Activated naive CD4-positive, alpha-beta T cell treated with anti-CD3 and anti-CD28 coated beads for 36 hours (primary cell): ENCODE measurements at regions not wholly inside any gene's neighbourhood (a gene's known extent, or its start where the extent isn't known, plus 50 kb on each side); places are given as distances from the start of the nearest gene placed in this dataset.

ENCODE experiments used
- CTCF ChIA-PET: fragments of 350-600 bp; sonication (Branson Sonifier 250); formaldehyde crosslinking; loops from one replicate; lab custom pipeline; 2021; ENCODE audit warnings: antibody characterized with exemption; lab: Charles Lee
- DNase-seq: peaks from one replicate; pipeline ENCODE4 v3.0.0-alpha.2; 2020
- H3K27ac Mint-ChIP-seq: one replicate; pipeline ENCODE4 v1.8.0; 2021; ENCODE audit warnings: mild to moderate bottlenecking, mixed read lengths
- H3K27me3 Mint-ChIP-seq: one replicate; pipeline ENCODE4 v1.8.0; 2021; ENCODE audit warnings: low read depth, mixed read lengths
- H3K36me3 Mint-ChIP-seq: one replicate; pipeline ENCODE4 v1.8.0; 2021; ENCODE audit warnings: low read depth, mixed read lengths
- H3K4me1 Mint-ChIP-seq: one replicate; pipeline ENCODE4 v1.8.0; 2021; ENCODE audit warnings: low read depth, mixed read lengths
- H3K4me3 Mint-ChIP-seq: one replicate; pipeline ENCODE4 v1.8.0; 2021; ENCODE audit warnings: mild to moderate bottlenecking, moderate library complexity, mixed read lengths
- H3K9me3 Mint-ChIP-seq: one replicate; pipeline ENCODE4 v1.8.0; 2021; ENCODE audit warnings: mixed read lengths
- intact Hi-C: fragments of 100-400 bp; cut with micrococcal nuclease; formaldehyde crosslinking; loops from one replicate; pipeline ENCODE4 v1.15.1; 2023

- CTCF ChIA-PET = interaction anchor here (0.6 kb wide), 1 partner anchor 300 kb away, joined by 3 read pairs; no protein-coding TSS in a partner anchor
- intact Hi-C loops = no loop called here
- DNase-seq = no peak
- H3K27me3 Mint-ChIP-seq = no peaks in the 10 kb centered on the region
- no peaks in the 10 kb centered on the region for H3K36me3 Mint-ChIP-seq
- H3K4me3 Mint-ChIP-seq = no peak overlapping the region
- no peaks in the 10 kb centered on the region for H3K9me3 Mint-ChIP-seq
- H3K27ac Mint-ChIP-seq = no peak overlapping the region
- no peaks in the 10 kb centered on the region for H3K4me1 Mint-ChIP-seq
These were observed 282.8 kb upstream of the SALL3 start for GRCh38 chr18:78696698-78697435.

GRCh38 chr18:78697446-78697845 lies 282.2 kb upstream of the SALL3 start:
- no peak overlapping the region for H3K4me3 Mint-ChIP-seq
- no peak overlapping the region for H3K27ac Mint-ChIP-seq
- no peaks in the 10 kb centered on the region for H3K4me1 Mint-ChIP-seq
- CTCF ChIA-PET = interaction anchor here (0.6 kb wide), 1 partner anchor 174 kb away, joined by 5 read pairs; no protein-coding TSS in a partner anchor
- no peaks in the 10 kb centered on the region for H3K36me3 Mint-ChIP-seq
- intact Hi-C loops = no loop called here
- no peak for DNase-seq
- no peaks in the 10 kb centered on the region for H3K27me3 Mint-ChIP-seq
- no peaks in the 10 kb centered on the region for H3K9me3 Mint-ChIP-seq

- H3K4me3 Mint-ChIP-seq = no peak overlapping the region
- no peaks in the 10 kb centered on the region for H3K36me3 Mint-ChIP-seq
- CTCF ChIA-PET = no interaction called here
- DNase-seq = no peak
- no peaks in the 10 kb centered on the region for H3K4me1 Mint-ChIP-seq
- H3K27me3 Mint-ChIP-seq = no peaks in the 10 kb centered on the region
- no peaks in the 10 kb centered on the region for H3K9me3 Mint-ChIP-seq
- H3K27ac Mint-ChIP-seq = no peak overlapping the region
- intact Hi-C loops = no loop called here
These were observed 280.7 kb upstream of the SALL3 start for GRCh38 chr18:78698914-78699313.

- H3K4me1 Mint-ChIP-seq = no peaks in the 10 kb centered on the region
- CTCF ChIA-PET = no interaction called here
- no peaks in the 10 kb centered on the region for H3K9me3 Mint-ChIP-seq
- H3K27me3 Mint-ChIP-seq = no peaks in the 10 kb centered on the region
- H3K36me3 Mint-ChIP-seq = no peaks in the 10 kb centered on the region
- DNase-seq = no peak
- intact Hi-C loops = no loop called here
- no peak overlapping the region for H3K27ac Mint-ChIP-seq
- no peak overlapping the region for H3K4me3 Mint-ChIP-seq
These were observed 280.1 kb upstream of the SALL3 start for GRCh38 chr18:78699499-78699898.

- H3K36me3 Mint-ChIP-seq = no peaks in the 10 kb centered on the region
- H3K4me3 Mint-ChIP-seq = no peak overlapping the region
- no peak for DNase-seq
- H3K9me3 Mint-ChIP-seq = no peaks in the 10 kb centered on the region
- H3K4me1 Mint-ChIP-seq = no peaks in the 10 kb centered on the region
- intact Hi-C loops = no loop called here
- no peak overlapping the region for H3K27ac Mint-ChIP-seq
- CTCF ChIA-PET = no interaction called here
- no peaks in the 10 kb centered on the region for H3K27me3 Mint-ChIP-seq
These were observed 277.7 kb upstream of the SALL3 start for GRCh38 chr18:78701771-78702396.

GRCh38 chr18:78703291-78703690 lies 276.3 kb upstream of the SALL3 start:
- H3K4me1 Mint-ChIP-seq = no peaks in the 10 kb centered on the region
- no peak for DNase-seq
- no peaks in the 10 kb centered on the region for H3K27me3 Mint-ChIP-seq
- H3K27ac Mint-ChIP-seq = no peak overlapping the region
- CTCF ChIA-PET = no interaction called here
- H3K36me3 Mint-ChIP-seq = no peaks in the 10 kb centered on the region
- intact Hi-C loops = no loop called here
- no peak overlapping the region for H3K4me3 Mint-ChIP-seq
- H3K9me3 Mint-ChIP-seq = peaks cover 6% of the 10 kb centered on the region

- Mint-ChIP-seq H3K9me3 (peaks cover 15% of the 10 kb centered on the region), H3K4me3 (no peak overlapping the region)
- CTCF ChIA-PET = interaction anchor here (0.6 kb wide), 1 partner anchor 28 kb away, joined by 3 read pairs; no protein-coding TSS in a partner anchor
These were observed 274.6 kb upstream of the SALL3 start for GRCh38 chr18:78704971-78705461.

GRCh38 chr18:78709261-78709809 lies 270.3 kb upstream of the SALL3 start:
- H3K4me3 Mint-ChIP-seq = no peak overlapping the region
- intact Hi-C loops = no loop called here
- CTCF ChIA-PET = no interaction called here
- peaks cover 17% of the 10 kb centered on the region for H3K9me3 Mint-ChIP-seq
- DNase-seq = no peak
- H3K4me1 Mint-ChIP-seq = no peaks in the 10 kb centered on the region
- H3K27ac Mint-ChIP-seq = no peak overlapping the region
- H3K27me3 Mint-ChIP-seq = no peaks in the 10 kb centered on the region
- no peaks in the 10 kb centered on the region for H3K36me3 Mint-ChIP-seq

More at GRCh38 chr18:78704971-78705461, 274.6 kb upstream of the SALL3 start:
- no peak overlapping the region for H3K27ac Mint-ChIP-seq
- no peaks in the 10 kb centered on the region for H3K4me1 Mint-ChIP-seq
- intact Hi-C loops = no loop called here
- no peaks in the 10 kb centered on the region for H3K36me3 Mint-ChIP-seq
- DNase-seq = no peak
- no peaks in the 10 kb centered on the region for H3K27me3 Mint-ChIP-seq

- H3K27ac Mint-ChIP-seq = no peak overlapping the region
- CTCF ChIA-PET = no interaction called here
These were observed 268.3 kb upstream of the SALL3 start for GRCh38 chr18:78711316-78711715.

GRCh38 chr18:78711971-78712370 lies 267.6 kb upstream of the SALL3 start:
- Mint-ChIP-seq H3K9me3 (peaks cover 17% of the 10 kb centered on the region), H3K27me3 (no peaks in the 10 kb centered on the region), H3K27ac (no peak overlapping the region), H3K4me3 (no peak overlapping the region), H3K4me1 (no peaks in the 10 kb centered on the region), H3K36me3 (no peaks in the 10 kb centered on the region)
- DNase-seq = no peak
- CTCF ChIA-PET = no interaction called here
- intact Hi-C loops = no loop called here

More at GRCh38 chr18:78711316-78711715, 268.3 kb upstream of the SALL3 start:
- Mint-ChIP-seq H3K4me1 (no peaks in the 10 kb centered on the region), H3K36me3 (no peaks in the 10 kb centered on the region), H3K27me3 (no peaks in the 10 kb centered on the region), H3K4me3 (no peak overlapping the region), H3K9me3 (peaks cover 17% of the 10 kb centered on the region)
- intact Hi-C loops = no loop called here
- no peak for DNase-seq

GRCh38 chr18:78713069-78713468 lies 266.5 kb upstream of the SALL3 start:
- CTCF ChIA-PET = no interaction called here

GRCh38 chr18:78713726-78714125 lies 265.9 kb upstream of the SALL3 start:
- H3K9me3 Mint-ChIP-seq = peaks cover 7% of the 10 kb centered on the region
- H3K36me3 Mint-ChIP-seq = no peaks in the 10 kb centered on the region
- no peak overlapping the region for H3K4me3 Mint-ChIP-seq
- no peak for DNase-seq
- peaks cover 3% of the 10 kb centered on the region for H3K27me3 Mint-ChIP-seq
- intact Hi-C loops = no loop called here
- CTCF ChIA-PET = no interaction called here
- H3K27ac Mint-ChIP-seq = no peak overlapping the region
- H3K4me1 Mint-ChIP-seq = no peaks in the 10 kb centered on the region

More at GRCh38 chr18:78713069-78713468, 266.5 kb upstream of the SALL3 start:
- intact Hi-C loops = no loop called here
- no peak for DNase-seq
- no peaks in the 10 kb centered on the region for H3K27me3 Mint-ChIP-seq
- peaks cover 14% of the 10 kb centered on the region for H3K9me3 Mint-ChIP-seq
- H3K36me3 Mint-ChIP-seq = no peaks in the 10 kb centered on the region
- H3K4me3 Mint-ChIP-seq = no peak overlapping the region
- no peak overlapping the region for H3K27ac Mint-ChIP-seq
- no peaks in the 10 kb centered on the region for H3K4me1 Mint-ChIP-seq
